Left forelimb (tissue), 1 donor: ENCODE measurements at regions not wholly inside any gene's neighbourhood (a gene's known extent, or its start where the extent isn't known, plus 50 kb on each side); places are given as distances from the start of the nearest gene placed in this dataset.
"Not testable (repeated sequence)": the region's sequence is repeated elsewhere in the genome, so short reads cannot be mapped to it uniquely, and the experiment has no call there.

Experiments
- DNase-seq: peaks from one replicate; pipeline ENCODE4 v3.0.0-alpha.2; 2018; ENCODE audit warnings: low spot score

DNA sequence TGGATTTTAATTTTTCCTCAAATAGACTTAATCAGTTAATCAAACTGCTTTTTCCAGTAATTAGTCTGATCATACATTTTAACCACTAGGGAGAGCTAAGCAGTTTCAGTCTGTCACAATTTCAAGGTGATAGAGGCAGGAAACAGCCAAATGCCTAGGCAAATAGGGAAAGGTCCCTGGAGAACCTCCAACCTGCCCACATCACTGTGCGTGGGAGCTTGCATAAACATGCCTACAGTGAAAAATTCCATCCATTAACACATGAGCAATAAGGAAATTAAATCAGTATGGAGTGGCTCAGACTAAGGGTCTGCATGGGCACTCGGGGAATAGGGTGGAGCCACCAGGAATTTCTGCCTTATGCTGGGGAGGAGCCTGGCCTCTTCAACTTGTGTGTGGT is 74.6 kb downstream of the AASDHPPT start:
- DNase-seq, result no peak

DNA sequence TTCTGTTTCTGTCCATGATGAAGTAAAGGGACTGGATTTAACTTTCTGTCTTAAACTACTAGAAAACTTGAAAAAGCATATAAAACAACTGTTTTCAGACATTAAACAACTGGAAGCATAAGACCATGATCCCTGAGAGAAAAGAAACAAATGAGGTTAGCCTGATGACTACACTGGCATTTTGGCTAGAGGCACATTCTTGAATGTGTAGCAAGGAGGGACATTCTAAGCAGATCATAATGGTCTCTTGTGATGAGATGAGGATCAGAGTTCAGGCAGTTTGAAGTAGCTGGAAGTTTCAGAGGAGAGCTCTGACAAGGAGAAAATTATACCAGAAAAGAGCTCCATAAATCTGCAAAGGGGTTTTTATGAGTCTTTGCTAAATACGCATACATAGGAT is 75.4 kb downstream of the AASDHPPT start:
- DNase-seq, result no peak

- no peak for DNase-seq
These were observed 79.0 kb downstream of the AASDHPPT start for GRCh38 chr11:106156290-106156937.

- DNase-seq, result no peak
These were observed 80.9 kb downstream of the AASDHPPT start for GRCh38 chr11:106158406-106158805.

DNA sequence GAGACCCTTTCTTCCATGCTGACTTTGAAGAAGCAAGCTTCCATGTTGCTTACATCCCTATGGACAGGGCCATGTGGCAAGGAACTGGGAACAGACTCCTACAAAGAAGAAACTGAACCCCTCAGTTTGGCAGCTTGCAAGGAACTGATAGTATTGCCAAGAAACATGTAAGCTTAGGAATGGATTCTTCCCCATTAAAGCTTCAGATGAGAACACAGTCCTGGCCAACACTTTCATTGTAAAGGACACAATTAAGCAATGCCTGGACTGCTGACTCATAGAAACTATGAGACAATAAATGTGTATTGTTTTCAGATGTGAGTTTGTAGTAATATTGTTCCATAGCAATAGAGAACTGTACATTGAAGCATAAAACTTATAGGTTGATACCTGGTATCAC is 82.4 kb downstream of the AASDHPPT start:
- DNase-seq, result no peak

GRCh38 chr11:106160494-106160893 is 83.0 kb downstream of the AASDHPPT start:
- no peak for DNase-seq

DNA sequence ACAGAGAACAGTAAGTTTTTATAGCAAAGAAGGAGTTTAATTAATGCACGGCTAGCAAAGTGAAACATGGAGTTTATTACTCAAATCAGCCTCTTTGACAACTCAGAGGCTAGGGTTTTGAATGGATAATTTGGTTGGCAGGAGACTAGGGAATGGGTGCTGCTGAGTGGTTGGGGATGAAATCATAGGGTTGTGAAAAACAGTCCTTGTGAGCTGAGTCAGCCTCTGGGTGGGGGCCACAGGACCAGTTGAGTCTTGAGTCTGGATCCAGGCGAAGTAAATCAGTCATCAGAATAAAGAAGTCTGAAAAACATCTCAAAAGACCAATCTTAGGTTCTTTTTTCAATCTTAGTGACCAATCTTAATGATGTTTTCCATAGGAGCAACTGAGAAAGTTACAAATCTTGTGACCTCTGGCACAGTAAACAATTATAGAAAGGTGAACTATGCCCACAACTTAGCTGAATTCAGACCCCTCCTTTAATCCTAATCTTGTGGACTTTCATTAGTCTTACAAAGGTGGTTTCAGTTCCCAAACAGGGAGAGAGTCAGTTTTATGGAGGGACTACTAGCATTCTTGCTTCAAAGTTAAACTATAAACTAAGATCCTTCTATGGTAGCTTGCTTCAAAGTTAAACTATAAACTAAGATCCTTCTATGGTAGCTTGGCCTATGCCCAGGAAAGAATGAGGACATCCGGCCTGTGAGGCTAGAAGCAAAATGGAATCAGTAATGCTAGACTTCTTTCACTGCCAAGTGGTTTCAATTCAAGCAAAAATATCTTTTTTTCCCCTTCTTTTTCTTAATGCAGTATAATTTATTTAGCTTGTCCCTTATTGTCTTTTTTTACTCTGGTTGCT is 84.5 kb downstream of the AASDHPPT start:
- DNase-seq, result no peak

GRCh38 chr11:106167085-106167484 is 89.6 kb downstream of the AASDHPPT start:
- DNase-seq, result no peak

GRCh38 chr11:106172386-106172991 is 95.0 kb downstream of the AASDHPPT start:
- no peak for DNase-seq

- DNase-seq, result no peak
These were observed 95.8 kb downstream of the AASDHPPT start for GRCh38 chr11:106173291-106173690.

GRCh38 chr11:106174003-106174402 is 96.5 kb downstream of the AASDHPPT start:
- not testable (repeated sequence) for DNase-seq

DNA sequence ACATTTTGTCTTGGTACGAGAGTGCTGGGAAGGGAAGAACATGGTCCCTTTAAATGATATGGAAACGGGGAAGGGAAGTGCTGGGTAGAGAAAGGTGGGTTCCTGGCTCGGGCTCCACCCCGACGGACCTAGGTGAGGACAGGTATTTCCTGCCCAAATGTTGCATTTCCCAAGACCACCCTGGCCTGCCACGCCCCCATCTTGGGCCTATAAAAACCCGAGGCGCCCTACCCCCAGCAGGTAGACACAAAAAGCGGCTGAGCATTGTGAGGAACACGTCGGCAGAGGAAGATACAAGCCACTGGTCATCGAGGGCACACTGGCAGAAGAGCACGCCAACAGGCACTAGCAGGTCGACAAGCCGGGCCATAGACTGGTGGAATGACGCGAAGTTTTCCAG is 99.4 kb downstream of the AASDHPPT start:
- DNase-seq, result no peak

DNA sequence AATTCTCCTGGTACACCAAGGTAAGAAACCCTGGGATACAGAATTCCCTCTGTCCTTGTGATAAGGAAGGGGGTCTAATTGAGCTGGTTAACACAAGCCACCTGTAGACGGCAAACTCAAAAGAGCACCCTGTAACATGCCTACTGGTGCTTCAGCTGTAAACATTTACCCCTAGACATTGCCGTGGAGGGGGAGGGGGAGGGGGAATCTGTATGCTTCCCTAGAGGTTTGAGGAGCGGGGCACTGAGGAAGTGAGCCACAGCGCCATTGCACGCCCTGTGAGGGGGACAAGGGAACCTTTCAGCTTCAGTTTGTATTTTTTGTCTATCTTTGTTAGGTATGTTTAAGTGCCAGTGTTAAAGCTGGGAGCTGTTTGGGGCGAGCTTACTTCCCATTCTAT is 99.8 kb downstream of the AASDHPPT start:
- DNase-seq, result no peak

DNA sequence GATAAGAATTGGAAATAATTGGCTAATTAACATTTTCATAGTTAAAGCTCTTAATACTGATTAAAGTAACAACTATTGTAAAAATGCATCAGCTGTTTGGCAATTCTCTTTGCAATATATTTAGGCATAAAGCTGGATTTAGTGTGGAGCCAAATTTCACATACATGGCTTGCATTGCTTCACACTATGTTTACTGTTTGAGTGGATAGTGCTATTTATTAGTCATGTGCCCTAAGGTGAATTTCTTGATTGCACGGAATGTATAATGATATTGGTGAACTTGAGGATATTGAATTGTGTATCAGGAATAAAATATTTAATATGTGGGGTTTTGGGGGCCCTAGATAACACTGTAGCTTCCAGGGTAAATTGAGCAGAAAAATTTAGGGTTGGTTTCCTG is 100.9 kb downstream of the AASDHPPT start:
- no peak for DNase-seq

DNA sequence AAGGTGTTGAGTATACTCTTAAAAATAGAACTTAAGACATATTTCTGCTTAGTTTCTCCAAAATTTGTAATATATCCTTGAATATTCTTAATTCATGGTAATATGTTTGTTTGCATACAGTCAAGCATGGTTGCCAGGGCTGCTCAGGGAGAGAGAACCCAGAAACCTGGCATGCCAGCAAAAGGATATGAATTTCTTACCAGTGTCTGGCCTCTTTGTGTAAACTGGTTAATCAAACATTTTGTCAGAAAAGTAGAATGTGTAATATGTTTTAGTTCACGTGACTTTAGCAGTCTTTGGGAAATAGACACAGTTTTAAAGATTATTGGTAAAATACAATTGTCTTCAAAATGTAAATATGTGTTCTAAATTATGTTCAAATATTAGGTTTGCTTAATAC is 101.6 kb downstream of the AASDHPPT start:
- DNase-seq, result no peak

GRCh38 chr11:106186630-106187029 is 109.2 kb downstream of the AASDHPPT start:
- no peak for DNase-seq

GRCh38 chr11:106187860-106188456 is 110.5 kb downstream of the AASDHPPT start:
- DNase-seq, result no peak

GRCh38 chr11:106193956-106194355 is 116.5 kb downstream of the AASDHPPT start:
- DNase-seq, result no peak

GRCh38 chr11:106197438-106197837 is 120.0 kb downstream of the AASDHPPT start:
- no peak for DNase-seq

GRCh38 chr11:106202935-106203620 is 125.6 kb downstream of the AASDHPPT start:
- DNase-seq, result no peak

- DNase-seq, result no peak
These were observed 131.3 kb downstream of the AASDHPPT start for GRCh38 chr11:106208760-106209159.

GRCh38 chr11:106212081-106212480 is 134.6 kb downstream of the AASDHPPT start:
- no peak for DNase-seq
